ENCODE measurements at regions not wholly inside any gene's neighbourhood (a gene's known extent, or its start where the extent isn't known, plus 50 kb on each side); places are given as distances from the start of the nearest gene placed in this dataset.

GRCh38 chr13:53513226-53513625, 484.6 kb downstream of the OLFM4 start:
- Mint-ChIP-seq H3K4me3 (ENCODE audit: low read depth) (no peak overlapping the region), H3K27me3 (no peaks in the 10 kb centered on the region), H3K36me3 (ENCODE audit: insufficient read depth) (no peaks in the 10 kb centered on the region), H3K27ac (no peak overlapping the region), H3K4me1 (ENCODE audit: low read depth) (no peaks in the 10 kb centered on the region), H3K9me3 (ENCODE audit: low read depth) (no peaks in the 10 kb centered on the region)
- no peak for TF ChIP-seq CTCF (IDR thresholded peaks at IDR 0.05; ENCODE audit: unreplicated experiment)
- no peak for DNase-seq (ENCODE audit: low spot score, unreplicated experiment)

GRCh38 chr13:53520132-53520531, 491.5 kb downstream of the OLFM4 start:
- TF ChIP-seq CTCF (IDR thresholded peaks at IDR 0.05; ENCODE audit: unreplicated experiment) = no peak
- no peak for DNase-seq (ENCODE audit: low spot score, unreplicated experiment)
- peaks cover 1% of the 10 kb centered on the region for H3K4me1 Mint-ChIP-seq (ENCODE audit: low read depth)
- no peak overlapping the region for H3K27ac Mint-ChIP-seq
- no peaks in the 10 kb centered on the region for H3K9me3 Mint-ChIP-seq (ENCODE audit: low read depth)
- no peaks in the 10 kb centered on the region for H3K36me3 Mint-ChIP-seq (ENCODE audit: insufficient read depth)
- H3K4me3 Mint-ChIP-seq (ENCODE audit: low read depth) = no peak overlapping the region
- H3K27me3 Mint-ChIP-seq = no peaks in the 10 kb centered on the region

- Mint-ChIP-seq H3K4me1 (ENCODE audit: low read depth) (peaks cover 1% of the 10 kb centered on the region), H3K36me3 (ENCODE audit: insufficient read depth) (no peaks in the 10 kb centered on the region), H3K4me3 (ENCODE audit: low read depth) (no peak overlapping the region), H3K9me3 (ENCODE audit: low read depth) (no peaks in the 10 kb centered on the region), H3K27me3 (no peaks in the 10 kb centered on the region), H3K27ac (no peak overlapping the region)
- no peak for TF ChIP-seq CTCF (IDR thresholded peaks at IDR 0.05; ENCODE audit: unreplicated experiment)
- DNase-seq (ENCODE audit: low spot score, unreplicated experiment) = no peak
Measured at GRCh38 chr13:53522034-53522433, 493.4 kb downstream of the OLFM4 start.

GRCh38 chr13:53537586-53537985, 509.0 kb downstream of the OLFM4 start:
- TF ChIP-seq CTCF (IDR thresholded peaks at IDR 0.05; ENCODE audit: unreplicated experiment) = no peak
- H3K27ac Mint-ChIP-seq = no peak overlapping the region
- no peak for DNase-seq (ENCODE audit: low spot score, unreplicated experiment)
- H3K27me3 Mint-ChIP-seq = no peaks in the 10 kb centered on the region
- no peak overlapping the region for H3K4me3 Mint-ChIP-seq (ENCODE audit: low read depth)
- no peaks in the 10 kb centered on the region for H3K4me1 Mint-ChIP-seq (ENCODE audit: low read depth)
- H3K9me3 Mint-ChIP-seq (ENCODE audit: low read depth) = no peaks in the 10 kb centered on the region
- H3K36me3 Mint-ChIP-seq (ENCODE audit: insufficient read depth) = no peaks in the 10 kb centered on the region

- Mint-ChIP-seq H3K27me3 (no peaks in the 10 kb centered on the region), H3K36me3 (ENCODE audit: insufficient read depth) (no peaks in the 10 kb centered on the region), H3K9me3 (ENCODE audit: low read depth) (no peaks in the 10 kb centered on the region), H3K27ac (no peak overlapping the region), H3K4me1 (ENCODE audit: low read depth) (no peaks in the 10 kb centered on the region), H3K4me3 (ENCODE audit: low read depth) (no peak overlapping the region)
- TF ChIP-seq CTCF (IDR thresholded peaks at IDR 0.05; ENCODE audit: unreplicated experiment) = no peak
- DNase-seq (ENCODE audit: low spot score, unreplicated experiment) = no peak
Measured at GRCh38 chr13:53545340-53545941, 516.8 kb downstream of the OLFM4 start.
